ENCODE measurements at regions not wholly inside any gene's neighbourhood (a gene's known extent, or its start where the extent isn't known, plus 50 kb on each side); places are given as distances from the start of the nearest gene placed in this dataset.

- Histone ChIP-seq H3K4me3 (ENCODE audit: low read length in 2 of 2) (no peak overlapping the region), H3K4me1 (ENCODE audit: control insufficient read depth in 2 of 2, insufficient read depth in 2 of 2, low read length in 2 of 2) (no peaks in the 10 kb centered on the region), H3K36me3 (ENCODE audit: control insufficient read depth in 2 of 2, insufficient read depth in 2 of 2, low read length in 2 of 2) (no peaks in the 10 kb centered on the region), H3K9ac (ENCODE audit: low read depth in 1 of 2, low read length in 2 of 2) (no peak overlapping the region), H3K27ac (ENCODE audit: low read depth in 2 of 2, low read length in 2 of 2) (no peak overlapping the region), H3K27me3 (ENCODE audit: control insufficient read depth in 2 of 2, insufficient read depth in 2 of 2, low read length in 2 of 2) (no peaks in the 10 kb centered on the region), H3K9me3 (ENCODE audit: control insufficient read depth in 2 of 2, low read length in 2 of 2) (no peaks in the 10 kb centered on the region)
Observed at GRCh38 chr6:81575442-81575841, 177.0 kb downstream of the TENT5A start.

- Histone ChIP-seq H3K27me3 (ENCODE audit: control insufficient read depth in 2 of 2, insufficient read depth in 2 of 2, low read length in 2 of 2) (no peaks in the 10 kb centered on the region), H3K4me3 (ENCODE audit: low read length in 2 of 2) (no peak overlapping the region), H3K9me3 (ENCODE audit: control insufficient read depth in 2 of 2, low read length in 2 of 2) (no peaks in the 10 kb centered on the region), H3K27ac (ENCODE audit: low read depth in 2 of 2, low read length in 2 of 2) (no peak overlapping the region), H3K4me1 (ENCODE audit: control insufficient read depth in 2 of 2, insufficient read depth in 2 of 2, low read length in 2 of 2) (no peaks in the 10 kb centered on the region), H3K9ac (ENCODE audit: low read depth in 1 of 2, low read length in 2 of 2) (no peak overlapping the region), H3K36me3 (ENCODE audit: control insufficient read depth in 2 of 2, insufficient read depth in 2 of 2, low read length in 2 of 2) (no peaks in the 10 kb centered on the region)
Observed at GRCh38 chr6:81572020-81572419, 180.5 kb downstream of the TENT5A start.

DNA sequence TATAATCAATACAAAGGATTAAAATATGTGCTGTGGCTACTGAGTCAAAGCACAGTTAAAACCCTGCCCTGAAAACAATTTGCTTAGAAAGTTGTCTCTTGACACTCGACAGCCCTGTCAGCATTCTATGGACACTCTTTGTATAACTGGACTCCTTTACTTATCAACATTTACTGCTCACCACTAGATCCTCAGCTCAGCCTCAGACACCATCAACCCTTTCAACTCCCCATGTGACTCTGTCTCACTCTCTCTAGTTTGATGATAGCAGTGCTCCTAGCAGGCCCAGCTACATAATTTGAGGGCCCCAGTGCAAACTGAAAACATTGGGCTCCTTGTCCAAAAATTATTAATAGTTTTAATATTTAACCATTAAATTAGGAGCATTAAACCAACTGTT lies 181.8 kb downstream of the TENT5A start:
- Histone ChIP-seq H3K27me3 (ENCODE audit: control insufficient read depth in 2 of 2, insufficient read depth in 2 of 2, low read length in 2 of 2) (no peaks in the 10 kb centered on the region), H3K9ac (ENCODE audit: low read depth in 1 of 2, low read length in 2 of 2) (no peak overlapping the region)

DNA sequence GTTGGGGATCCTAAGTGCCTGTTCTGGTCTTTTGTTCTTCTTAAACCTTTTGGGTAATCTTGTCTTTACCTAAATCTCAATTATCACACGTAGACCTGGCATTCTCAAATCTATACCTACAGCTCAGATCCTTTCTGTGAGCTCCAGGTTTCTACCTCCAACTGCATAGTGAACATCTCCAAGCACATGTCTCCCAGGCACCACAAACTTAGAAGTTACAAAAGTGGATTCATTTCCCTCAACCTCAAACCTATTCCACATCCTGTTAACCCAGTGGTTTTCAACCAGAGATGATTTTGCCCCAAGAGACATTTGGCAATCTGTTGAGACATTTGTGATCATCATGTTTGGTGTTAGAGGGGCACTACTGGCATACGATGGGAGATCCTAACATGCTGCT lies 183.5 kb downstream of the TENT5A start:
- H3K36me3 ChIP-seq (ENCODE audit: control insufficient read depth in 2 of 2, insufficient read depth in 2 of 2, low read length in 2 of 2), result no peaks in the 10 kb centered on the region
- no peak overlapping the region for H3K4me3 ChIP-seq (ENCODE audit: low read length in 2 of 2)
- H3K27me3 ChIP-seq (ENCODE audit: control insufficient read depth in 2 of 2, insufficient read depth in 2 of 2, low read length in 2 of 2), result no peaks in the 10 kb centered on the region
- no peak overlapping the region for H3K27ac ChIP-seq (ENCODE audit: low read depth in 2 of 2, low read length in 2 of 2)
- no peaks in the 10 kb centered on the region for H3K9me3 ChIP-seq (ENCODE audit: control insufficient read depth in 2 of 2, low read length in 2 of 2)
- no peak overlapping the region for H3K9ac ChIP-seq (ENCODE audit: low read depth in 1 of 2, low read length in 2 of 2)
- H3K4me1 ChIP-seq (ENCODE audit: control insufficient read depth in 2 of 2, insufficient read depth in 2 of 2, low read length in 2 of 2), result no peaks in the 10 kb centered on the region

More for the DNA sequence above, 181.8 kb downstream of the TENT5A start:
- Histone ChIP-seq H3K36me3 (ENCODE audit: control insufficient read depth in 2 of 2, insufficient read depth in 2 of 2, low read length in 2 of 2) (no peaks in the 10 kb centered on the region), H3K4me3 (ENCODE audit: low read length in 2 of 2) (no peak overlapping the region), H3K4me1 (ENCODE audit: control insufficient read depth in 2 of 2, insufficient read depth in 2 of 2, low read length in 2 of 2) (no peaks in the 10 kb centered on the region), H3K27ac (ENCODE audit: low read depth in 2 of 2, low read length in 2 of 2) (no peak overlapping the region), H3K9me3 (ENCODE audit: control insufficient read depth in 2 of 2, low read length in 2 of 2) (no peaks in the 10 kb centered on the region)

DNA sequence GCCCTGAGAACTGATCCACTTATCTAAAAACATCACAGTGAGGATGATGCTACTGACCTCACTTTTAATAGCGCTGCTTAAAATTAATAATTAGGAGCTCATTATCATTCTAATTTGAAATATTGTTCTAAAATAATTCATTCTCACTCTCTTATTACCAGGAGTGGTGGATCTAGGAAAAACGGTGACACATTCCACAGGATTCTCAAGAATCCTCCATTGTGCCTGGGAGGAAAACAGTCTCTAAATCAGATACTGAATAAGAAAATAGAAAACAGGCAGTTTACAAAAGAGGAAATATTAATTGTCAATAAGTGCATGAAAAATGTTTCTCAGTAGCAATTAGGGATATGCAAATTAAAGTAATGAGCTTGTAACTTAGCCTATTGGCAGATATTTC lies 187.4 kb downstream of the TENT5A start:
- H3K9me3 ChIP-seq (ENCODE audit: control insufficient read depth in 2 of 2, low read length in 2 of 2), result no peaks in the 10 kb centered on the region
- no peak overlapping the region for H3K9ac ChIP-seq (ENCODE audit: low read depth in 1 of 2, low read length in 2 of 2)
- H3K36me3 ChIP-seq (ENCODE audit: control insufficient read depth in 2 of 2, insufficient read depth in 2 of 2, low read length in 2 of 2), result no peaks in the 10 kb centered on the region
- no peak overlapping the region for H3K4me3 ChIP-seq (ENCODE audit: low read length in 2 of 2)
- H3K4me1 ChIP-seq (ENCODE audit: control insufficient read depth in 2 of 2, insufficient read depth in 2 of 2, low read length in 2 of 2), result peaks cover 10 to 11% of the 10 kb centered on the region in 2 donors
- H3K27me3 ChIP-seq (ENCODE audit: control insufficient read depth in 2 of 2, insufficient read depth in 2 of 2, low read length in 2 of 2), result no peaks in the 10 kb centered on the region
- H3K27ac ChIP-seq (ENCODE audit: low read depth in 2 of 2, low read length in 2 of 2), result no peak overlapping the region

GRCh38 chr6:81564470-81565068 lies 187.9 kb downstream of the TENT5A start:
- Histone ChIP-seq H3K4me1 (ENCODE audit: control insufficient read depth in 2 of 2, insufficient read depth in 2 of 2, low read length in 2 of 2) (peaks cover 10 to 11% of the 10 kb centered on the region in 2 donors), H3K9me3 (ENCODE audit: control insufficient read depth in 2 of 2, low read length in 2 of 2) (no peaks in the 10 kb centered on the region), H3K4me3 (ENCODE audit: low read length in 2 of 2) (no peak overlapping the region), H3K9ac (ENCODE audit: low read depth in 1 of 2, low read length in 2 of 2) (no peak overlapping the region), H3K27ac (ENCODE audit: low read depth in 2 of 2, low read length in 2 of 2) (no peak overlapping the region), H3K36me3 (ENCODE audit: control insufficient read depth in 2 of 2, insufficient read depth in 2 of 2, low read length in 2 of 2) (no peaks in the 10 kb centered on the region), H3K27me3 (ENCODE audit: control insufficient read depth in 2 of 2, insufficient read depth in 2 of 2, low read length in 2 of 2) (no peaks in the 10 kb centered on the region)

GRCh38 chr6:81562169-81562568 lies 190.3 kb downstream of the TENT5A start:
- Histone ChIP-seq H3K27me3 (ENCODE audit: control insufficient read depth in 2 of 2, insufficient read depth in 2 of 2, low read length in 2 of 2) (no peaks in the 10 kb centered on the region), H3K9me3 (ENCODE audit: control insufficient read depth in 2 of 2, low read length in 2 of 2) (no peaks in the 10 kb centered on the region), H3K36me3 (ENCODE audit: control insufficient read depth in 2 of 2, insufficient read depth in 2 of 2, low read length in 2 of 2) (no peaks in the 10 kb centered on the region), H3K4me3 (ENCODE audit: low read length in 2 of 2) (no peak overlapping the region), H3K9ac (ENCODE audit: low read depth in 1 of 2, low read length in 2 of 2) (no peak overlapping the region), H3K27ac (ENCODE audit: low read depth in 2 of 2, low read length in 2 of 2) (peak overlapping the region in 1 of 2 donors; percentile 50), H3K4me1 (ENCODE audit: control insufficient read depth in 2 of 2, insufficient read depth in 2 of 2, low read length in 2 of 2) (peaks cover 10 to 11% of the 10 kb centered on the region in 2 donors)

DNA sequence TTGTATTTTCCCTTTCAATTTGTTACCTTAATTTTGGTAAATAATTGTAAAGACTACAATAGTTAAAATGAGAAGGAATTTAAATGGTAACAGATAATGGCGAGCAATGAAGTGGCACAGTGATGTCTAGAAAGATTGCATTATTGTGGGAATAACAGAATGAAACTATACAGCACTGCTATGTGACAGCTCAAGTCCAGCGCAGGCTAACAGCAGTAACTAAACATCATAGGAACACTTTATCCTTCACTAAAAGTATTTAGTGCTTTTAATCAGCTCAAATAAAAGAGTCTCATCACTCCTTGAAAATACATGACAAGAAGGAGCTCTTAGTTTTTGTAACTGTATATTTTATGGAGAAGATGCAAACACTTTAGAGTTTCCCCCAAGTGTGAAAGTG lies 190.8 kb downstream of the TENT5A start:
- Histone ChIP-seq H3K36me3 (ENCODE audit: control insufficient read depth in 2 of 2, insufficient read depth in 2 of 2, low read length in 2 of 2) (no peaks in the 10 kb centered on the region), H3K4me1 (ENCODE audit: control insufficient read depth in 2 of 2, insufficient read depth in 2 of 2, low read length in 2 of 2) (peaks cover 10 to 11% of the 10 kb centered on the region in 2 donors), H3K4me3 (ENCODE audit: low read length in 2 of 2) (no peak overlapping the region), H3K27ac (ENCODE audit: low read depth in 2 of 2, low read length in 2 of 2) (peak overlapping the region in 1 of 2 donors; percentile 50), H3K9ac (ENCODE audit: low read depth in 1 of 2, low read length in 2 of 2) (no peak overlapping the region), H3K27me3 (ENCODE audit: control insufficient read depth in 2 of 2, insufficient read depth in 2 of 2, low read length in 2 of 2) (no peaks in the 10 kb centered on the region), H3K9me3 (ENCODE audit: control insufficient read depth in 2 of 2, low read length in 2 of 2) (no peaks in the 10 kb centered on the region)

DNA sequence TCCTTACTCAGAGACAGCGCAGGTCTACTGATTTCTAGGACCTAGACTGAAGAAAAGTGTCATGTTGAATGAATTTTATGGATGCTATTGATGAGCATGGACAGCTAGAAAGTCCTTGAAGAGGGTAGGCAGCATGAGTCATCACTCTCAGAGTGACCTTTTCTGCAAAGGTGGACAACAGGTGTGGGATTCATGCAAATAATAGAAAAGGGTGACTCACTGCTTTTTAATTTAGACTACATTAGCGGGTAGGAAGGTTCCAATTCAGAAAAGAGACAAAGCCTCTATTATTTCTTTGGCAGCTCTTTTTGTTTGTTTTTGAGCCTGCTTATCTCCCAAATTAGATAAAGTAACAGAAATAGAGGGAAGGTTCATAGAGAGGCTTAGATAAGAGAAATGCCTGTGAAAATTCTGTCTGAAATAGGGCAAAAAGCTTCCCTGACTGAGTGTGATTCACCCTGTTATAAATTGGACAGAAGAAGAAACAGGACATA lies 191.4 kb downstream of the TENT5A start:
- no peaks in the 10 kb centered on the region for H3K9me3 ChIP-seq (ENCODE audit: control insufficient read depth in 2 of 2, low read length in 2 of 2)
- no peak overlapping the region for H3K4me3 ChIP-seq (ENCODE audit: low read length in 2 of 2)
- no peaks in the 10 kb centered on the region for H3K27me3 ChIP-seq (ENCODE audit: control insufficient read depth in 2 of 2, insufficient read depth in 2 of 2, low read length in 2 of 2)
- no peaks in the 10 kb centered on the region for H3K36me3 ChIP-seq (ENCODE audit: control insufficient read depth in 2 of 2, insufficient read depth in 2 of 2, low read length in 2 of 2)
- no peak overlapping the region for H3K27ac ChIP-seq (ENCODE audit: low read depth in 2 of 2, low read length in 2 of 2)
- H3K4me1 ChIP-seq (ENCODE audit: control insufficient read depth in 2 of 2, insufficient read depth in 2 of 2, low read length in 2 of 2), result peaks cover 10 to 11% of the 10 kb centered on the region in 2 donors
- no peak overlapping the region for H3K9ac ChIP-seq (ENCODE audit: low read depth in 1 of 2, low read length in 2 of 2)

GRCh38 chr6:81557811-81558210 lies 194.7 kb downstream of the TENT5A start:
- Histone ChIP-seq H3K36me3 (ENCODE audit: control insufficient read depth in 2 of 2, insufficient read depth in 2 of 2, low read length in 2 of 2) (no peaks in the 10 kb centered on the region), H3K4me1 (ENCODE audit: control insufficient read depth in 2 of 2, insufficient read depth in 2 of 2, low read length in 2 of 2) (peaks cover 10 to 11% of the 10 kb centered on the region in 2 donors), H3K9ac (ENCODE audit: low read depth in 1 of 2, low read length in 2 of 2) (no peak overlapping the region), H3K4me3 (ENCODE audit: low read length in 2 of 2) (no peak overlapping the region), H3K9me3 (ENCODE audit: control insufficient read depth in 2 of 2, low read length in 2 of 2) (no peaks in the 10 kb centered on the region), H3K27ac (ENCODE audit: low read depth in 2 of 2, low read length in 2 of 2) (no peak overlapping the region), H3K27me3 (ENCODE audit: control insufficient read depth in 2 of 2, insufficient read depth in 2 of 2, low read length in 2 of 2) (no peaks in the 10 kb centered on the region)
